B cell (primary cell): ENCODE measurements at regions not wholly inside any gene's neighbourhood (a gene's known extent, or its start where the extent isn't known, plus 50 kb on each side); places are given as distances from the start of the nearest gene placed in this dataset.

Experiments used
- EZH2 ChIP-seq: IDR thresholded peaks from 2 replicates; pipeline ENCODE4 v1.6.1; 2012; ENCODE audit warnings: borderline replicate concordance, low read depth, mild to moderate bottlenecking, moderate library complexity, low read length; ENCODE audit not compliant: insufficient read depth, poor library complexity, severe bottlenecking
- TF ChIP-seq, protein P1 (sequence below): fragments of 200-600 bp; IDR thresholded peaks from one replicate; pipeline ENCODE4 v1.8.0; 2022; ENCODE audit warnings: antibody characterized with exemption, mild to moderate bottlenecking

DNA sequence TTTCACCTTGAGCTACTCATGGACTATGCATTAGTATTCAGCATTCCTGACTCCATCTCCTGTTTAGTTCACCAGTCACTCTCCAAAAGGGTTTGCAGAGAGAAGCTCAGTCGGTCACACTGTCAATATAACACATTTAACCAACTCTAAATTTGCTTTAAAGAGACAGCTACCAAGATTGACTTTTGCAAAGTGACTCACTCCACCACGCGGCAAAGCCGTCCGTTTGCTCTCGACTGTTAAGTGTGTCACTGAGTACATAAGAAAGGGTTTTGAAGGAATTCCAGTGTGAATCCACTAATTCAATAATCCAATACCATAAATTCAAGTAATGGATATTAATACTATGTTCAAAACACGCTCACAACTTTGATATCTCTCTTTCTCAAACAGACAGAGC lies 1006.7 kb upstream of the NR2F2 start:
- TF ChIP-seq, protein P1, sequence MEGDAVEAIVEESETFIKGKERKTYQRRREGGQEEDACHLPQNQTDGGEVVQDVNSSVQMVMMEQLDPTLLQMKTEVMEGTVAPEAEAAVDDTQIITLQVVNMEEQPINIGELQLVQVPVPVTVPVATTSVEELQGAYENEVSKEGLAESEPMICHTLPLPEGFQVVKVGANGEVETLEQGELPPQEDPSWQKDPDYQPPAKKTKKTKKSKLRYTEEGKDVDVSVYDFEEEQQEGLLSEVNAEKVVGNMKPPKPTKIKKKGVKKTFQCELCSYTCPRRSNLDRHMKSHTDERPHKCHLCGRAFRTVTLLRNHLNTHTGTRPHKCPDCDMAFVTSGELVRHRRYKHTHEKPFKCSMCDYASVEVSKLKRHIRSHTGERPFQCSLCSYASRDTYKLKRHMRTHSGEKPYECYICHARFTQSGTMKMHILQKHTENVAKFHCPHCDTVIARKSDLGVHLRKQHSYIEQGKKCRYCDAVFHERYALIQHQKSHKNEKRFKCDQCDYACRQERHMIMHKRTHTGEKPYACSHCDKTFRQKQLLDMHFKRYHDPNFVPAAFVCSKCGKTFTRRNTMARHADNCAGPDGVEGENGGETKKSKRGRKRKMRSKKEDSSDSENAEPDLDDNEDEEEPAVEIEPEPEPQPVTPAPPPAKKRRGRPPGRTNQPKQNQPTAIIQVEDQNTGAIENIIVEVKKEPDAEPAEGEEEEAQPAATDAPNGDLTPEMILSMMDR, result no peak
- no peak for TF ChIP-seq EZH2
